HG02938 (cell line): ENCODE measurements at regions not wholly inside any gene's neighbourhood (a gene's known extent, or its start where the extent isn't known, plus 50 kb on each side); places are given as distances from the start of the nearest gene placed in this dataset.
"Not testable (repeated sequence)": the region's sequence is repeated elsewhere in the genome, so short reads cannot be mapped to it uniquely, and the experiment has no call there.

Experiments used
- ATAC-seq: cut with Tn5 transposase; IDR thresholded peaks from one replicate; pipeline ENCODE4 v1.9.1; 2021; ENCODE audit warnings: mild to moderate bottlenecking, moderate library complexity; ENCODE audit not compliant: unreplicated experiment

DNA sequence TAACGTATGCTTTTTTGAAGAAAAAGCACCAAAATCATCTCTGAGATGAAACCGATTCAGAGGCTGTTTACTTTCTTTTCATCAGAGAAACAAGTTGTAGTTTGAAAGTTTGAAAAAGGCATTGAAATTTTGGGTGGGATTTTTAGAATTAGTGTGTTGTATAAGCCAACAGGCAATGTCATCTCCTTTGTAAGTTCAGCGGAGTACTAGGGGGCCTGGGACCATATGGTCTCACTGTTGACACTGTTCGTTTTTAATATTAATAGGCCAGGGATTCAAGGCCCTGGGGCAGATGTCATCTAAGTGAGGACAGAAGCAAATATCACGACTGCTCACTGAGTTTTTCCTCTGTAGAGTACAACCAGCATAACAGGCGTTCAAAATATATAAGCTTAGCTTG, 256.2 kb upstream of the RARB start:
- no peak for ATAC-seq

DNA sequence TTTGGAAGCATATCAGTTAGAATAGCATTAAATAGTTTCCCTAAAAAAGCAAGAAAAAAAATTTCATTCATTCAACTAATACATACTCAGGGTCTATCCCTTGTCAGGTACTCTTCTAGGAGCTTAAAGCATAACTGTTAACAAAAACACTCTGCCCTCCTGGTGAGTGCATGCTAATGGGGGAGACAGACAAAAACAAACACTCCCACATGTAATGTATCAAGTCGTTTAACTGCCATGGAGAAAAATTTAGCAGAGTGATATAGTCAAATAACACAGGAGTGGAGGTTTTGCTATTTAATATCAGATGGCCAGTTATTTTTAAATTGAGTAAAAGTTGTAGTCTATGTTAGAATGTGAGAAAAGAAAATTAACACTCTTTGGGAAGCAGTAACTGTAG, 254.5 kb upstream of the RARB start:
- ATAC-seq: no peak

DNA sequence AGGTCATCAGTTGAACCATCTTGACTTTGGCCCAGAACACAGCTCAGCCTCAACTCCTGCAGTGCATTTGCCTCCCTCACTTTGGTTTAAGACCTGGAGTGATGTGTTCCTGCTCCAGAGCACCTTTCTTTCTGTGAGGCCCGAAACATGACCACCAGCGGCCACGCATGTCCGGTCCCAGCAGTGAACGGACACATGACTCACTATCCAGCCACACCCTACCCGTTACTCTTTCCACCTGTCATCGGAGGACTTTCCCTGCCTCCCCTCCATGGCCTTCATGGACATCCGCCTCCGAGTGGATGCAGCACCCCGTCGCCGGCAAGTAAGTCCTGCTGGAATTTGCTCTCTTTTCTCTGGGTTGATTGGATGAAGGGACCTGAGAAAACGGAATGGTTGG, 253.8 kb upstream of the RARB start:
- no peak for ATAC-seq

DNA sequence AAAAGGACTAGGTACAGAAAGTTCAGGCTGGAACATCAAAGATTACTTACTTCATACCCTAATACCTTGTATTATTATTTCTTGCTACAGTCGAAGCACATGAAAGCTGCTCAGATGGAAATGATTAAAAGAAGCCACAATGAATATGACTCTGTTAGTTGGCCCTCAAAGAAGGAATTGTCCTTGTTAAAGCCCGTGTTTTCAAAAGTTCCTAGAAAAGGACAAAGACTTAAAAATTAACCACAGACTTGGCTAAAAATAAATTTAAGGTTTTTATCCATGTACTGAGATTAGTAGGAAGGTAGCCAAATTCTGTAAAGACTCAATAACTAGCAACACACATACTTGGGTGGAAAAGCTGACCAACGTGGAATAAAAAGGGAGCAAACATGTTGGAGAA, 251.0 kb upstream of the RARB start:
- ATAC-seq: no peak

DNA sequence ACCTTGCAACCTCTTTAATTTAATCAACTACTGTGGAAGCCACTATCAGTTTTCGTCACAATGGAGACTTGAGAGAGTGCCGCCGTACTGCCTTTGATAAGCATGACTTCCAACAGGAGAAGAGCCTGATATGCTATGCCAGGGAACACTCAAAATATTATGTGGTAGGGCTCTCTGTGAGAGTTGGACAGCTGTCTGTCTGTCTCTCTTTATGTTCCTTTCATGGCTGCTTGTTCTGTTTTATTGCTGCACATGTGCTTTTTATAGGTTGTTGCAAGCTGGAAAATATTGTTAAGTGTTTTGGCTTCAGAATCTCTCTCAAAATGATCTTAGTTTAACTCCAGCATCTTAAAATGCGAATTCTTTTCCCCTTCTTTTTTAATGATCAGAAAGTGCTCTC, 249.4 kb upstream of the RARB start:
- ATAC-seq: no peak

DNA sequence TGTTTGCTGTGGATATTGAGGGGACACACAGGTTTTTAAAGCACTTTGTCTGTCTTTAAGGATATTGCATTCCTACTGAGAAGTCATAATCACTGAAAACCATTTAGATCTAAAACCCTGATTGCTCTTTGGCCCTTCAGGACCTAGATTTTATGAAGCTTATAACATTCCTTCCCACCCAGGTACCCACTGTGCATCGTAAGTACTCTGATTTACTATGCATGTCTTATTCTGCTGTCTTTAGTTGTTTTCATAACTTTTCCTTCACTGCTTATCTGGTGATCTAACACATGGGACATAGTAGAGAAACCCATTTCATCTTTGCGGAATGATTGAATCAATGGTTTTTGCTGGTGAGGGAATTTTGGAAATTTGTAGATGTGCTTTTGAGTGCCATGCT, 247.0 kb upstream of the RARB start:
- ATAC-seq: no peak

DNA sequence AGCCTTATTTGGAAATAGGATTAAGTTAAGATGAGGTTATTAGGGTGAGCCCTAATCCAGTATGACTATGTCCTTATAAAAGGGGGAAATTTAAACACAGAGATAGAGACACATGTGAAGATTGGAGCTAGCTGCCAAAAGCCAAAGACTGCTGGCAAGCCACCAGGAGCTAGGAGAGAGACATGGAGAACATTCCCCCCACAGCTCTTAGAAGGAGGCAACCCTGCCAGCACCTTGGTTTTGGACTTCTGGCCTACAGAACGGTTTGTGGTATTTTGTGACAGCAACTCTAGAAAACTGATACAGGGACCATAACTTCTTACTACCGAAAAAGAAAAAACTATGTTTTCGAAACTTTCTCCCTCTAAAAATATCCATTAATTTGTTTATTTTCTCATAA, 245.3 kb upstream of the RARB start:
- ATAC-seq: no peak

DNA sequence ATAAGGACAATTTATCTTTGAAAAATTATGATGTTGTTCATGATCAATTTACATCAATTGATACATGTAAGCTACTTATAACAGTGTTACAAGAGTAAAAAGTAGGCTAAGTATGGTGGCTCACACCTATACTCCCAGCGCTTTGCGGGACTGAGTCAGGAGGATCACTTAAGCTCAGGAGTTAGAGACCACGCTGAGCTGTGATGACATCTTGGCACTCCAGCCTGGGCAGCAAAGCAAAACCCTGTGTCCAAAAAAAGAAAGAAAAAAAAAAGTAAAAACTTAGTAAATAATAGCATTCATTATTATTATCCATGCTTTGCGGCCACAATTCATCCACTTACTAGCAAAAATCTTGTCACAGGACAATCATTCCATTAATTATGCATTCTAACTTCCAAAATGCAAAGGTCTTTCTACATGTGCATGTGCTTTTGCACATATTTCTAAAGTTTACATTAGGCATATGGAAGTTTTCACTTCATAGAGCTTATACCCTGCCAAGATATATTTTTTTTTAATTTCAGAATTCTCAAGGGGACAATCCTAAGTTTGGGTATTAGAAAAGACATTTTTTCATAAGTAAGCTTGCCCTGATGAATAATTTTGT, 243.3 kb upstream of the RARB start:
- no peak for ATAC-seq

DNA sequence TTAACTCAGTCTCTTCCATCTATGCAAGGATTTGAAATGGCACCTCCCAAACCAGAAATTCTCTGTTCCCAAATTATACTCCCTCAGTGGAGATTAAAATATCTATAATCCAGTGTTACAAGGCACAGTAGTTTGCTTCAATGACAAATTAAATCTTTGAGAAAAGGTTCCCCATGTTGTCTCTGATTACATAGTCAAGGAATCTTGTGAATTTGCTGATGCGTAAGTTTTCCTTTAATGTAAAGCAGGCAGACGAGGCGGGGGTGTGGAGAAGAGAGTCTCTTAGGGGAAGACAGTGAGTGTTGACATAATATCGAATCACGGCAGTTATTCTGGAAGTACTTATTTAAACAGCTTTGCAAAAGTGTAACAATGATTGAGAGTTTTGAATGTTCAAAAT, 236.4 kb upstream of the RARB start:
- no peak for ATAC-seq

DNA sequence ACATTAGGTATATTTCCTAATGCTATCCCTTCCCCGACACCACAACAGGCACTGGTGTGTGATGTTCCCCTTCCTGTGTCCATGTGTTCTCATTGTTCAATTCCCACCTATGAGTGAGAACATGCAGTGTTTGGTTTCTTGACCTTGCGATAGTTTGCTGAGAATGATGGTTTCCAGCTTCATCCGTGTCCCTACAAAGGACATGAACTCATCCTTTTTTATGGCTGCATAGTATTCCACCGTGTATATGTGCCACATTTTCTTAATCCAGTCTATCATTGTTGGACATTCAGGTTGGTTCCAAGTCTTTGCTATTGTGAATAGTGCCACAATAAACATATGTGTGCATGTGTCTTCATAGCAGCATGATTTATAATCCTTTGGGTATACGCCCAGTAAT, 228.5 kb upstream of the RARB start:
- not testable (repeated sequence) for ATAC-seq

DNA sequence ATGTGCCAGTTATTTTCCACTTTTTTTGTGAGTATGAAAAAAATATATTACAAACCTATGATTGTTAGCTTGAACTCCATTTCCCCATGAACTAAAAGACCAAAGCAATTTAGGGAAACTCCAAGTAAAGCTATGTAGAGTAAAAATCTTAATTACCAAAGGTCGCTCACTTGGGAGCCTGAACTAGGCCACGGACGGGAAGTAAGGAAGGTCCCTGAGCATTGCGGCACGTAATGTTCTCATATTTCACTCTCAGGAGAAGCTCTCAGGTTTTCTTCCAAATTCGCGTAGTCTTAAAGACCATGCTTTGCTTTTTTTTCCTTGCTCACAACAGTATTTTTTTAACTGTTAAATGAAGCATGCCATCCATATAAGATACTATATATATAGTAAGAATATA, 215.3 kb upstream of the RARB start:
- no peak for ATAC-seq

DNA sequence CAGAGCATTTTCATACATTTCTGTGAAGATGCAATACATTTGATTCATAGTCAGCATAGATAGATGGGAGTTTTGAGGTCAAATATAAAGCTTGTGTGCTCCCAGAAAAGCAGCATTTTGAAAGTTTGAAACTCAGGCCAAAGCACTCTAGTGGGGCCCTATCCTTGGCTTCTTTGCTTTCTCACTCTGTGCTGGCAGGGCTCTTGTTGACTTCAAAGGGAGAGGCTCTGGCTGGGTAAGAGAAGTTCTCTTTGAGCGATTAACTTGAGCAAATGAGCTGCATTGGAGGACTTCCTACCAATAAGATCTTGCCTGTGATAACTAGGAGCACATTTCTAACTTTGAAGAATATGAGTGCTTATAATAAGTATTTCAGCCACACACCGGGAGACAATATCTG, 214.0 kb upstream of the RARB start:
- ATAC-seq: no peak

DNA sequence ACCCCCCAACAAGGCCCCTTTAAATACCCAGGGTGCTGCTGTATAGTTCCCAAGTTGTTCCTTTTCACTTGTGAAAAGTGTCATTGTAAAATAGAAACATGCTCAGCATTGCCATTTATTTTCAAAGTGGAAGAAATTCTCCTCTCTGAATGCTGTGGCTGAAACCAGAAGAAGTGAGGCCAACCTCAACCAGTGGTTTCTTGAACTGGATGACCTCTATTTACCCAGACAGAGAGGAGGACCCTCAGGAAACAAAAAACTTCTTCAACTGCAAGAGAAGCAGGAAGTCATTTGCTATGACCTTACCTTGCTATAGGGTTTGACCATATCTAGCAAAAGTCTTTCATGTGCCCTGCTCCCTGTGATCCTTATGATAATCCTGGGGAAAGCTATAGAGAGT, 209.7 kb upstream of the RARB start:
- ATAC-seq: no peak

DNA sequence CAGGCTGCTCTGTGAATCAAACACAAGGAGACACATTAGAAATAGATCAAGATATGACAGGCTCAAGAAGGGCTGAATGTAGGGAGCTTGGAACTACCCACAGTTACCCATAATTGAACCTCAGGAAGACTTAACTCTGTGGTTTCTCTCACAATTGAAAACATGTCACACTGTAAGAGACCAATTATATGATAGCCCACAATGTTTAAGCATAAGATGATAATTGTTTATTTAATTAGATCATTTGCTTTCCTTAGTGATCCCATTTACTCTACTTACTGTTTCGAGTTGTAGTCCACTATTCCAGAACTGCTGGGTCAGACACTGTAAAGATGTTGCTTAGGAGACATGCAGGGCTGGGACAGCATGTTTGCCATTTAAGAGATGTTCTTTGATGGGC, 201.3 kb upstream of the RARB start:
- no peak for ATAC-seq

DNA sequence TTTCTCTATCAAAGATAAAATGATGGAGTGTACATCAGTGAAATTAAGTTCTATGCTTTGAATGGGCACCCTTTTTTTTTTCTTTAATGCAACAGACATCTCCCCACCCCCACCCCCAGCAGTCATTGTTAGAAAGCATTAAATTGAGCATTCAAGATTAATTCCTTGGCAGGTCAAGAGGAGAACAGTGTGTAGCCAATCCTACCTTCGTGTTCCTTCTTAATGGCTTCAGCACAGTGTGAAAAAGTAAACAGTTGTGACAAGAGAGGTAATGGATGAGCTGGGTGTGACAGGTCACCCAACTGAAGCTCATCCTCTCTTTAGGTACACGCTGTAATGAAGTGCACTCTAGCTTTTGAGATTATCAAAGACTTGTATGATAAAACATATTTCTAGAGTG, 198.5 kb upstream of the RARB start:
- no peak for ATAC-seq

DNA sequence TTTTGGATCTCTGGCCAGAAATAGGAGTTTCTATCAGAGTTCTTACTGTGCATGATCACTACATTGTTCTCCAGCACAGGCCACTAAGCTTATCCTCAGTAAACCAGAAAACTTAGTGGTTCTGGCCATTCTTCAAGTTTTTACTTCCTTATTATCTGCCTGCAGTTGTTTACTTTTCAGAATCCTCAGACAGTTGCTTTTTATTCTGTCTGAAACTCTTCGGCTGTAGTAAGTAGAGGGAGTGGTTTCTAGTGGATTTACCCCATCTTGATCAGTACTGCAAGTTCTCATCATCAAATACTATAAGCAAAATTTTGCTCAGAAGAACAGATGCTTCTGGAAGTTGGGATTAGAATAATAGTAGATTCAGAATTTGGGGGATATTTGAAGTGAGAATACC, 193.0 kb upstream of the RARB start:
- ATAC-seq: no peak

DNA sequence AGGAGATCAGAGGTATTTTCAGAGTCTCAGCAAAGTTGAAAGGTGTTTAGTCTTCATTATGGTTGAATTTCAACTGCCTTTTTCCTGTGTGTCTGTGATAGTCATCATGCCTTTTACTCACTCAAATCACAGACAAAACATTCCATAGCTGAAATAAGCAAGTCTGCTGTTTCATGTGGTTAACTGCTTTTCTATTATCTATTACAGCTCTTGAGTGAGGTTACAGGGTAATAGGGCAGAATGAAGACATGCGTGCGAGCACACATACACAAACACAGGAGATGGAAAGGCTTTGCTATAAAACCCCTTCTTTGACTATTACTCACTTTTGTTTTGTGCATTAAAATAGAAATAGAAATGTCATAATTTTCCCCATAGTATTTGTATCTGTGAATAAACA, 192.6 kb upstream of the RARB start:
- ATAC-seq: no peak

DNA sequence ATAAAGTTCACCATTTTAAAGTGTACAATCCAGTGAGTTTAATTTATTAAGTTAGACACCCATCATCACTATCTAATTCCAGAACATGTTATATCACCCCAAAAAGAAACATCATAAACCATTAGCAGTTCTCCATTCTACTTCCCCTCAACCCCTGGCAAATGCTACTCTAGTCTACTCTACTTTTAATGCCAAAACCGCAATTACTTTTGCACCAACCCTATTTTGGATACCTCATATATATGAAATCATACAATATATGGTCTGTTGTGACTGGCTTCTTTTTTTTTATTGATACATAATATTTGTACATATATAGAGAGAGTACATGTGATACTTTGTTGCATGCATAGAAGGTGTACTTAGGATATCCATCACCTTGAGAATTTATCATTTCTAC, 190.5 kb upstream of the RARB start:
- no peak for ATAC-seq

DNA sequence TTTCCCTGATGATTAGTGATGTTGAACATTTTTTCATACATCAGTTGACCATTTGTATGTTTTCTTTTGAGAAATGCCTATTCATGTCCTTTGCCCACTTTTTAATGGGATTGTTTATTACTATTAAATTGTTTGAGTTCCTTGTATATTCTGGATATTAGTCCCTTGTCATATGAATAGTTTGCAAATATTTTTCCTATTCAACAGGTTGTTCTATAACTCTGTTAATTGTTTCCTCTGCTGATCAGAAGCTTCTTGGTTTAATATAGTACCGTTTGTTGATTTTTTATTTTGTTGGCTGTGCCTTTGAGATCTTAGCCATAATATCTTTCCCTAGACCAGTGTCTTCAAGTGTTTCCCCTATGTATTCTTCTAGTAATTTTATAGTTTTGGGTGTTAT, 189.0 kb upstream of the RARB start:
- no peak for ATAC-seq

DNA sequence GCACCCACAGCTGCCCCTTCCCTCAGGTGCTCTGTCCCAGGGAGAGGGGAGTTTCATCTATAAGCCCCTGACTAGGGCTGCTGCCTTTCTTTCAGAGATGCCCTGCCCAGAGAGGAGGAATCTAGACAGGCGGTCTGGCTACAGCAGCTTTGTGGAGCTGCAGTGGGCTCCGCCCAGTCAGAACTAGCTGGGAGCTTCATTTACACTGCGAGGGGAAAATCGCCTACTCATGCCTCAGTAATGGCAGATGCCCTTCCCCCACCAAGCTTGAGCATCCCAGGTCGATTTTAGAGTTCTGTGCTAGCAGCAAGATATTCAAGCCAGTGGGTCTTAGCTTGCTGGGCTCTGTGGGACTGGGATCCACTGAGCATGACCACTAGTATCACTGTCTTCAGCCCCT, 181.2 kb upstream of the RARB start:
- no peak for ATAC-seq

DNA sequence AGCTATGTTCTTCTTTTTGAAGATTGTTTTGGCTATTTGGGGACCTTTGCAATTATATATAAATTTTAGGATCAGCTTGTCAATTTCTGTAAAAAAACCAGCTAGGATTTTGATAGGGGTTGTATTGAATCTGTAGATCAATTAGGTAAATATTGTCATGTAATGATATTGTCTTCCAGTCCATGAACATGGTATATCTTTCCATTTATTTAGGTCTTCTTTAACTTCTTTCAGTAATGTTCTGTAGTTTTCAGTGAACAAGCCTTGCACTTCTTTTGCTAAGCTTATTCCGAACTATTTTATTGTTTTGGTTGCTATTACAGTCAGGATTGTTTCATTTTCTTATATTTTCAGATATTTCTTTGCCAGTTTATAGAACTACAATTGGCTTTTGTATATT, 175.8 kb upstream of the RARB start:
- no peak for ATAC-seq

DNA sequence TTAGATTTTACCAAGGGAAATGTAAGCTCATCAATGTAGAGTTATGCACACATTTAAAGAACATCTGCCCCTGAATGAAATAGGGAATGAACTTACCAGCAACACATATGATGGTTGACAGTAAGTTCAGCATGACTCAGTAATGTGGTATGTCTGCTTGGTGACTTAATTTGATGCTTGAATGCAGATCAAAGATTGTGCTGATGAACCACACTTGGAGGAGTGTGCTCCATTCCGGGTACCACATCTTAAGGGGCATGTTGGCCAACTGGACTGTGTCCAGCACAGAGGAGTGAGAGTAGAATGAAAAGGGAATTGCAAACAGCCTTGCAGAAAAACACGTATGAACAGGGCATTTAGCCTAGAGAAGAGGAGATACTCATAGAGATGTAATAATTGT, 171.0 kb upstream of the RARB start:
- no peak for ATAC-seq

DNA sequence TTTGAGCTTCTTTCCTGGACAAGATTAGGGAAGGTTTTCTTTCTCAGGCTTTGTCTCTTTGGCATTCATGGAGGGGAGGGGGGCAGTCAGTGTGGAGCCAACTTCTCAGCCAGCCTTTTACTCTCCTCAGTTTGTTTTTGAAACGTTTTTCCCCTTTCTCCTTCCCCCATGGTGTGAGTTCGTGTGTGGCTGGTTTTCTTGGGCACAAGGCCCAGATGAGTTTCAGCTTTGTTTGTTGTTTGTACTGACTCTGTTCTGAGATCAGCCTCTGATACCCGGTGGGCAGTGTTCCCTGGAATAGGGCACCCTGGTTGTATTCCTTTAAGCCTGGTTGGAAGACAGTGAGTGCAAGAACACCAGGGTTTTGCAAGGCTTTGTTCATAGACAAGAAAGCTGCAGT, 168.2 kb upstream of the RARB start:
- no peak for ATAC-seq

DNA sequence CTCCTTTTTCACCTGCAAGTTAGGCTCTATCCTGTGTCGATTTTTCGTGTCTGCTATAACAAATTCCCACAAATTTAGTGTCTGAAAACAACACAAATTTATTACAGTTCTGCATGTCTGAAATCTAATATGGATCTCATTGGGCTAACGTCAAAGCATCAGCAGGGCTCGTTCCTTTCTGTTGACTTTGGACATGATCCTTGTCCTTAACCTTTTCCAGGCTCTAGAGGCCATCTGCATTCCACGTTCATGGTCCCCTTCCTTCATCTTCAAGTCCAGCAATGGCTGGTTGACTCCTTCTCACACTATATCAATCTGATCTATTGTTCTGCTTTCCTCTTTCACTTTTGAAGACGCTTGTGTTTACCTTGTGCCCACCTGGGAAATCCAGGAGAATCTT, 165.7 kb upstream of the RARB start:
- ATAC-seq: no peak
